Muscle of leg (tissue), 3 donors: ENCODE measurements at regions not wholly inside any gene's neighbourhood (a gene's known extent, or its start where the extent isn't known, plus 50 kb on each side); places are given as distances from the start of the nearest gene placed in this dataset.

Experiments
- DNase-seq: peaks from one replicate; pipeline ENCODE4 v3.0.0; 2013
- H3K27ac ChIP-seq: one replicate; pipeline ENCODE4 v1.5.1; 2013; ENCODE audit warnings: mild to moderate bottlenecking, low read length, control low read depth
- H3K27me3 ChIP-seq: one replicate; pipeline ENCODE4 v1.6.1; 2013; ENCODE audit warnings: low read length; ENCODE audit not compliant: control insufficient read depth, insufficient read depth
- H3K36me3 ChIP-seq: one replicate; pipeline ENCODE4 v1.6.1; 2013; ENCODE audit warnings: low read length; ENCODE audit not compliant: control insufficient read depth, insufficient read depth
- H3K4me1 ChIP-seq: one replicate; pipeline ENCODE4 v1.6.1; 2013; ENCODE audit warnings: low read length; ENCODE audit not compliant: control insufficient read depth, insufficient read depth
- H3K4me3 ChIP-seq: one replicate; pipeline ENCODE4 v1.5.1; 2013; ENCODE audit warnings: low read length, control low read depth
- H3K9me3 ChIP-seq: replicated peaks from 2 replicates; pipeline ENCODE4 v1.6.1; 2013; ENCODE audit warnings: low read depth, low read length; ENCODE audit not compliant: control insufficient read depth
- whole genome bisulfite sequencing: methylation state at CpG from one replicate; pipeline ENCODE4 v1.1.5; 2013; ENCODE audit warnings: missing lambda C conversion rate; ENCODE audit not compliant: insufficient coverage; 5-methylcytosine and 5-hydroxymethylcytosine counted together

DNA sequence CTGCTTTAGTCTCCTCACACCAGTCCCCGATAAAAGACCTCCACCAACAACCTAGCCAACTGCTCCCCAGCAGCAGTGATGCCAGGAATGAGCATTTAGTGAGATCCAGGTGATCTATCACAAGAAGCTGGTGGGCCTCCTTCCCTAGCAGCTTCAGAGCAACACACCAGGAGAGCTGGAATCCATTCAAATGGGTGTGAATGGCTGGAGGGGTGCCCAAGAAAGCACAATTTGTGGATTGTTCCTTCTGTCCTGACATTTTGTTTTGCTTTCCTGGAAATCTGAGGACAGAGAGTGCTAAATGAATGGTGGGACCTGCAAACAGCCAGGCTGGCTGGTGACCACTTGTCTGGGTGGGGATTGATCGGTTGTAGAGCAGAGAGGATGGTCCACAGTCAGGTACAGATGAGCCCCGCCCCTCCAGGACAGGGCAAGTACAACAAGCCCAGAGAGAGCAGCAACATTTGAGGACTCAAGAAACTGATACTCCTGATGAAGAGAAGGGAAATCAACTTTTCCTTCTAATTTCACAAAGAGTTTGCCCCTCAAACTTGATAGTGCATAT lies 316.8 kb downstream of the VPS13C start:
- no peaks in the 10 kb centered on the region for H3K4me1 ChIP-seq
- H3K36me3 ChIP-seq = no peaks in the 10 kb centered on the region
- no peak overlapping the region for H3K4me3 ChIP-seq
- DNase-seq = no peak
- H3K9me3 ChIP-seq = no peaks in the 10 kb centered on the region
- no peak overlapping the region for H3K27ac ChIP-seq
- H3K27me3 ChIP-seq = peaks cover 3% of the 10 kb centered on the region
- 70% methylated on average over 2 of the region's 3 CpGs for WGBS

DNA sequence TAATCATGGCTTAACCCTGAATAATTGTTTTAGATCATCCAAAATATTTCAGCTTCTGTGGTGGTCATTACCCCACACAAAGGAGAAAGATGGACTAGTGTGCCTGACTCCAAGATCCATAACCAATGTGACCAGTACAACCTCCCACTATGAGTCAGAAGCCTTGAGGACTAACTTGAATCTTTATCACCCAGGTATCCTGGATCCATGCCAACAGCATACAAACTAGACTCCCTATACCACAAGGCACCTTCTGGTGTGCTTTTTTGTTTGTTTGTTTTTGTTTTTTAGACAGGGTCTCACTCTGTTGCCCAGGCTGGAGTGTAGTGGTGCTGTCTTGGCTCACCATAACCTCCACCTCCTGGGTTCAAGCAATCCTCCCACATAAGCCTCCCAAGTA lies 317.7 kb downstream of the VPS13C start:
- Histone ChIP-seq H3K36me3 (no peaks in the 10 kb centered on the region), H3K27me3 (peaks cover 3% of the 10 kb centered on the region), H3K4me3 (no peak overlapping the region), H3K9me3 (no peaks in the 10 kb centered on the region), H3K27ac (no peak overlapping the region), H3K4me1 (no peaks in the 10 kb centered on the region)
- DNase-seq = no peak

GRCh38 chr15:61736790-61737189 lies 323.5 kb downstream of the VPS13C start:
- H3K36me3 ChIP-seq = no peaks in the 10 kb centered on the region
- no peak overlapping the region for H3K27ac ChIP-seq
- no peaks in the 10 kb centered on the region for H3K27me3 ChIP-seq
- H3K9me3 ChIP-seq = no peaks in the 10 kb centered on the region
- no peak overlapping the region for H3K4me3 ChIP-seq
- no peak for DNase-seq
- H3K4me1 ChIP-seq = no peaks in the 10 kb centered on the region
- no CpG with 5 or more reads among the region's 1 CpG for WGBS

- Histone ChIP-seq H3K27ac (no peak overlapping the region), H3K4me1 (no peaks in the 10 kb centered on the region), H3K4me3 (no peak overlapping the region), H3K9me3 (no peaks in the 10 kb centered on the region), H3K27me3 (no peaks in the 10 kb centered on the region), H3K36me3 (no peaks in the 10 kb centered on the region)
- DNase-seq = no peak
- no CpG with 5 or more reads among the region's 3 CpGs for WGBS
Measured at GRCh38 chr15:61731099-61731498, 329.1 kb downstream of the VPS13C start.

- Histone ChIP-seq H3K27me3 (no peaks in the 10 kb centered on the region), H3K27ac (no peak overlapping the region), H3K4me1 (no peaks in the 10 kb centered on the region), H3K4me3 (no peak overlapping the region), H3K9me3 (no peaks in the 10 kb centered on the region), H3K36me3 (no peaks in the 10 kb centered on the region)
- no CpG with 5 or more reads among the region's 2 CpGs for WGBS
- DNase-seq = peak; percentile 24
Measured at GRCh38 chr15:61729646-61730045, 330.6 kb downstream of the VPS13C start.

- Histone ChIP-seq H3K9me3 (no peaks in the 10 kb centered on the region), H3K4me1 (no peaks in the 10 kb centered on the region), H3K27ac (no peak overlapping the region), H3K36me3 (no peaks in the 10 kb centered on the region), H3K27me3 (no peaks in the 10 kb centered on the region), H3K4me3 (no peak overlapping the region)
- DNase-seq = no peak
- no CpG with 5 or more reads among the region's 7 CpGs for WGBS
Measured at GRCh38 chr15:61726166-61726565, 334.1 kb downstream of the VPS13C start.

- H3K27me3 ChIP-seq = no peaks in the 10 kb centered on the region
- no peak overlapping the region for H3K4me3 ChIP-seq
- no peaks in the 10 kb centered on the region for H3K9me3 ChIP-seq
- no peaks in the 10 kb centered on the region for H3K36me3 ChIP-seq
- H3K27ac ChIP-seq = no peak overlapping the region
- no peaks in the 10 kb centered on the region for H3K4me1 ChIP-seq
- 43% methylated on average over 2 of the region's 3 CpGs for WGBS
- no peak for DNase-seq
Measured at GRCh38 chr15:61725251-61725650, 335.0 kb downstream of the VPS13C start.

- WGBS = 88% methylated on average over 12 of the region's 12 CpGs
- no peak overlapping the region for H3K27ac ChIP-seq
Measured at GRCh38 chr15:61724251-61724939, 335.9 kb downstream of the VPS13C start.

DNA sequence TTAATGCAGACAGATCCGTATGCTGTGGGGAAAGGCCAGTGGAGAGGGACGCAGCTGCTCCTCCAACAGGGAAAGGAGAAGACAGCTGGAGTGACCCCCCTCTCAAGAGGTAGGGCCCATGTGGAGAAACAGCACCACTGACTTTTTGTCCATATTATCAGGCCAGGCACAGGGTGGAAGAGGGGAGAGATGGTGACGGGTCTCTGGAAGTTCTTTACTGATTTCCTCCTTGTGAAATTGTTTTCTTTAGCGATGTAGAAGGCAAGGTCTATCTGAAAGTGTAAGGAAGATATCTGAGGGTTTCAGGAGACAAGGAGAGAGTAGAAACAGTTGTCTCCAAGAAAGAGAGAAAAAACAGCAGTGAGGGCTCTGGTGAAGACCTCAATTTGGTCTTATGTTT lies 338.8 kb downstream of the VPS13C start:
- H3K9me3 ChIP-seq = no peaks in the 10 kb centered on the region
- whole genome bisulfite sequencing = 70% methylated on average over 4 of the region's 4 CpGs
- no peaks in the 10 kb centered on the region for H3K36me3 ChIP-seq
- H3K27me3 ChIP-seq = no peaks in the 10 kb centered on the region
- H3K4me3 ChIP-seq = no peak overlapping the region
- H3K4me1 ChIP-seq = no peaks in the 10 kb centered on the region
- no peak for DNase-seq
- H3K27ac ChIP-seq = no peak overlapping the region

More at GRCh38 chr15:61724251-61724939, 335.9 kb downstream of the VPS13C start:
- DNase-seq = no peak
- Histone ChIP-seq H3K27me3 (no peaks in the 10 kb centered on the region), H3K4me3 (no peak overlapping the region), H3K4me1 (no peaks in the 10 kb centered on the region), H3K9me3 (no peaks in the 10 kb centered on the region), H3K36me3 (no peaks in the 10 kb centered on the region)

DNA sequence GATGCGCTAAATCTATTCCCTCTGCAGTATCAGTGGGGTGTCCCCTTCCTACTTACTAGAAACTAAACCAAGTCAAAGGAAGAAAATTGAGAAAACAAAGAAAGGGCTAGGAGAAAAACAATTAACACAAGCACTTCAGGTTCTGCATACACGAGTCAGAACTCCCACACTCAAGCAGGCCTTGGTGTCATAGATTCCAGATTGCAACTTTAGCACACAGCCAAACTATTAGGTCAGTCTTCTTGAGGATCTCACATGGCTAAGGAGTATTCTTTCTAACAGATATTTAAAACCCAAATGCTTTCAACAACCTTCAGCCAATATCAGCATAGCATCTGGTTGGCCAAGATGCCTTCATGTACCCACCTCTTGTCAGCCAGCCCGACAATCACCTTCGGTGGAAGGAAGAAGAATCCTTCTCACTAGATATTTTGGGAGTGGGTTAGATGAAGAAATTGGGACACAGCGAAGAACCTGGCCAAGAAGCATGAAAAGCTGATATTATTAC lies 340.0 kb downstream of the VPS13C start:
- H3K27me3 ChIP-seq = no peaks in the 10 kb centered on the region
- DNase-seq = peak; percentile 25
- WGBS = no CpG with 5 or more reads among the region's 5 CpGs
- H3K36me3 ChIP-seq = no peaks in the 10 kb centered on the region
- no peak overlapping the region for H3K27ac ChIP-seq
- no peak overlapping the region for H3K4me3 ChIP-seq
- no peaks in the 10 kb centered on the region for H3K4me1 ChIP-seq
- no peaks in the 10 kb centered on the region for H3K9me3 ChIP-seq
